ENCODE measurements at regions not wholly inside any gene's neighbourhood (a gene's known extent, or its start where the extent isn't known, plus 50 kb on each side); places are given as distances from the start of the nearest gene placed in this dataset.

GRCh38 chr2:238690511-238690910 lies 157.4 kb upstream of the TWIST2 start:
- TF ChIP-seq JUN (IDR thresholded peaks at IDR 0.05) (no peak), CTCF (IDR thresholded peaks at IDR 0.05) (no peak), TFCP2L1 (CRISPR knock-in tag; IDR thresholded peaks at IDR 0.05) (no peak)

Data from A549 (cell line).